Neuronal stem cell (in vitro differentiated cells): ENCODE measurements at regions not wholly inside any gene's neighbourhood (a gene's known extent, or its start where the extent isn't known, plus 50 kb on each side); places are given as distances from the start of the nearest gene placed in this dataset.

Experiments used
- DNase-seq: peaks from one replicate; pipeline ENCODE4 v3.0.0-alpha.2; 2013; ENCODE audit warnings: low spot score
- H2AFZ ChIP-seq: one replicate; pipeline ENCODE4 v1.6.1; 2013; ENCODE audit warnings: mild to moderate bottlenecking, low read length, inconsistent platforms
- H2AK5ac ChIP-seq: 2 replicates; pipeline ENCODE4 v1.6.1; 2013; ENCODE audit warnings: low read depth, mild to moderate bottlenecking, inconsistent platforms, low read length, moderate library complexity, mixed read lengths
- H2BK120ac ChIP-seq: 2 replicates; pipeline ENCODE4 v1.6.1; 2013; ENCODE audit warnings: low read depth, mild to moderate bottlenecking, inconsistent platforms, low read length, moderate library complexity, mixed read lengths
- H2BK12ac ChIP-seq: one replicate; pipeline ENCODE4 v1.6.1; 2013; ENCODE audit warnings: low read length, inconsistent platforms
- H2BK15ac ChIP-seq: 2 replicates; pipeline ENCODE4 v1.6.1; 2013; ENCODE audit warnings: mild to moderate bottlenecking, low read length, inconsistent platforms, mixed read lengths
- H2BK5ac ChIP-seq: one replicate; pipeline ENCODE4 v1.6.1; 2013; ENCODE audit warnings: inconsistent platforms, mild to moderate bottlenecking, low read length, moderate library complexity
- H3K14ac ChIP-seq: one replicate; pipeline ENCODE4 v1.6.1; 2013; ENCODE audit warnings: low read length, inconsistent platforms
- H3K18ac ChIP-seq: 2 replicates; pipeline ENCODE4 v1.6.1; 2013; ENCODE audit warnings: low read length, inconsistent platforms
- H3K23ac ChIP-seq: 2 replicates; pipeline ENCODE4 v1.6.1; 2013; ENCODE audit warnings: low read depth, mild to moderate bottlenecking, mixed read lengths, low read length, inconsistent platforms; ENCODE audit not compliant: poor library complexity
- H3K27ac ChIP-seq: replicated peaks from 3 replicates; pipeline ENCODE4 v1.5.1; 2013; ENCODE audit warnings: low read length, inconsistent platforms
- H3K27me3 ChIP-seq, 3 experiments: 2 replicates each; pipeline ENCODE4 v1.6.1; 2013; ENCODE audit warnings: low read length in 3 of 3, mild to moderate bottlenecking in 2 of 3, inconsistent platforms in 1 of 3, low read depth in 1 of 3, mixed read lengths in 1 of 3, moderate library complexity in 1 of 3; ENCODE audit not compliant: control insufficient read depth in 3 of 3, insufficient read depth in 3 of 3
- H3K36me3 ChIP-seq, 2 donors: replicated peaks in 1 of 2; 2 replicates each; pipeline ENCODE4 v1.6.1; 2013; ENCODE audit warnings: low read length in 2 of 2; ENCODE audit not compliant: control insufficient read depth in 2 of 2, insufficient read depth in 2 of 2
- H3K4ac ChIP-seq: 2 replicates; pipeline ENCODE4 v1.6.1; 2013; ENCODE audit warnings: inconsistent platforms, mild to moderate bottlenecking, low read length, moderate library complexity
- H3K4me1 ChIP-seq, 2 donors: 1 replicate in 1 of 2; 2 replicates in 1 of 2; pipeline ENCODE4 v1.6.1; 2013; ENCODE audit warnings: low read length in 2 of 2, low read depth in 1 of 2; ENCODE audit not compliant: control insufficient read depth in 2 of 2, insufficient read depth in 1 of 2
- H3K4me2 ChIP-seq: one replicate; pipeline ENCODE4 v1.6.1; 2013; ENCODE audit warnings: mild to moderate bottlenecking, low read length, inconsistent platforms; ENCODE audit not compliant: insufficient read depth, poor library complexity, severe bottlenecking
- H3K4me3 ChIP-seq, 2 donors: 2 replicates each; pipeline ENCODE4 v1.5.1; 2013; ENCODE audit warnings: low read length in 2 of 2, mild to moderate bottlenecking in 2 of 2, inconsistent platforms in 1 of 2, moderate library complexity in 1 of 2
- H3K79me1 ChIP-seq: one replicate; pipeline ENCODE4 v1.6.1; 2013; ENCODE audit warnings: low read depth, mild to moderate bottlenecking, inconsistent platforms, low read length, moderate library complexity
- H3K9ac ChIP-seq: one replicate; pipeline ENCODE4 v1.6.1; 2013; ENCODE audit warnings: mild to moderate bottlenecking, low read depth, low read length, inconsistent platforms; ENCODE audit not compliant: poor library complexity
- H3K9me3 ChIP-seq, 2 donors: replicated peaks in 1 of 2; 2 replicates each; pipeline versions ENCODE3 to v1.6.1; 2013; ENCODE audit warnings: low read length in 2 of 2, mild to moderate bottlenecking in 2 of 2, inconsistent platforms in 1 of 2, low read depth in 1 of 2, mixed read lengths in 1 of 2, moderate library complexity in 1 of 2; ENCODE audit not compliant: control insufficient read depth in 2 of 2, insufficient read depth in 1 of 2
- H4K8ac ChIP-seq: one replicate; pipeline ENCODE4 v1.6.1; 2013; ENCODE audit warnings: low read depth, mild to moderate bottlenecking, inconsistent platforms, low read length, moderate library complexity
- H4K91ac ChIP-seq: one replicate; pipeline ENCODE4 v1.6.1; 2013; ENCODE audit warnings: low read length, low read depth, mild to moderate bottlenecking, inconsistent platforms; ENCODE audit not compliant: poor library complexity
- WGBS, 2 donors: extraction: QIAGEN DNeasy Blood & Tissue Kit; methylation state at CpG; one replicate each; pipeline ENCODE4 v1.1.7; 2013; ENCODE audit warnings: missing lambda C conversion rate in 2 of 2, mixed read lengths in 1 of 2; ENCODE audit not compliant: insufficient read length in 2 of 2, insufficient replicate concordance in 1 of 2; ENCODE audit errors: extremely low coverage in 2 of 2; 5-methylcytosine and 5-hydroxymethylcytosine counted together

DNA sequence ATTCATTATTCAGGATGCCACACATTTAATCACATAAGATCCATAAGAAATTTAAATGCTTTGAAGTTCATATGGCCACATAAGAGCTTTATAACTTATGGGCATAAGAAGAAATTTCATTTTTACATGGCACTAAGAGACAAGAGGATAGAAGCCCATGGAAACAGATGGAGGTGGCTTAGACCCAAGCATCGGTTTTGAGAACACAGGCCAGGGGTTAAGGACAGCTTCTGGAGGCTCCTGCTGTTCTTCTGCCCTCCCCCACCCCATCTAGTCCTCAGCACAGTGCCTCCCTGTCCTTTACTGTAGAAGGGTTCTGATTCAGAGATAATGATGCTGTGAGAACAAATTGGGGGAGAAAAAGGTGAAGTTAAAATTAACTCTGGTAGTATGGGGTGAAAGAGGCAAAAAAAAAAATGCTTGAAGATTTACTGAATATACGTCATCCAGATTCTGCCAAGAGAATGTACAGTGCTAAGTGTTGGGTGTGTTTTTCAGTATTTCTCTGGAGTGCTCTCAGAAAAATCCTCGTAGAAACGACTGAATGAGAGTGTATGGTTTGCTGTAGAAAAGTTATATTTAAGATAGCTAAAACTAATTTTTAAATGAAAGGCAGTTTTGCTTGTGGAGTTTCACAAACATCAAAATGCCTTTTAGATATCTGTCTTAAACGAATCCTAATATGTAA is 539.7 kb downstream of the QKI start:
- no peak overlapping the region for H2AFZ ChIP-seq
- H3K4ac ChIP-seq: no peak overlapping the region
- no peak overlapping the region for H3K27ac ChIP-seq

DNA sequence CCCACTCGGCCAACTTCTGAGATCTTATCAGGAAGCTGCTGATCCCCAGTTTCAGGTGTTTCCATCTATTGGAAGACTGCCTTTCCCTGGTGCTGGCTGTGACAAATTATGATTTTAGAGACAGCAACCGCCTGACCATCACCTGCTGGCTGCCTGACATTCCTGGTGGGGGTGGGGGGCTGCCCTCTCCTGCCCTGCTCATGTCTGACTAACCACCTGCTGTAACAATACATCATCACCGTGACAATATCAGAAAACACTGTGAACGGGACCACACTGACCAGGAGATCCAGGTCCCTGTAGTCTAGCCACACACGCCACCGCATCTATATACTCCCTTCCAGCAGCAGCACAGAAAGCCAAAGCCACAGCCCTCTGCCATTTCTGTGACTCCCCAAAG is 537.5 kb downstream of the QKI start:
- Histone ChIP-seq H3K79me1 (no peaks in the 10 kb centered on the region), H3K4ac (no peak overlapping the region), H3K27me3 (no peaks in the 10 kb centered on the region), H2BK5ac (no peak overlapping the region), H4K8ac (no peak overlapping the region), H3K23ac (no peak overlapping the region), H3K4me3 (no peak overlapping the region), H3K4me1 (peaks cover 4 to 9% of the 10 kb centered on the region in 2 donors), H3K9me3 (peaks cover 2 to 6% of the 10 kb centered on the region in 2 donors), H2AFZ (peak overlapping the region; percentile 7), H3K4me2 (no peak overlapping the region), H3K36me3 (no peaks in the 10 kb centered on the region), H3K18ac (no peak overlapping the region), H2BK15ac (no peak overlapping the region), H2BK120ac (no peak overlapping the region), H2AK5ac (no peak overlapping the region), H2BK12ac (peak overlapping the region; percentile 7), H3K9ac (no peak overlapping the region), H3K27ac (no peak overlapping the region), H4K91ac (peak overlapping the region; percentile 2), H3K14ac (no peak overlapping the region)
- no peak for DNase-seq
- WGBS, 2 donors: no CpG with 5 or more reads among the region's 6 CpGs

More for the DNA sequence above, 539.7 kb downstream of the QKI start:
- no peak overlapping the region for H4K8ac ChIP-seq
- H3K9ac ChIP-seq: no peak overlapping the region
- no peaks in the 10 kb centered on the region for H3K79me1 ChIP-seq
- H3K23ac ChIP-seq: no peak overlapping the region
- no peak overlapping the region for H2BK12ac ChIP-seq
- no peak overlapping the region for H2BK15ac ChIP-seq
- no peak for DNase-seq
- H3K36me3 ChIP-seq: no peaks in the 10 kb centered on the region
- H2AK5ac ChIP-seq: no peak overlapping the region
- H3K9me3 ChIP-seq: peaks cover 2 to 6% of the 10 kb centered on the region in 2 donors
- no peak overlapping the region for H4K91ac ChIP-seq
- no peak overlapping the region for H3K14ac ChIP-seq
- H2BK120ac ChIP-seq: no peak overlapping the region
- no peak overlapping the region for H3K4me3 ChIP-seq
- H3K4me1 ChIP-seq: peaks cover 7 to 18% of the 10 kb centered on the region in 2 donors
- no peaks in the 10 kb centered on the region for H3K27me3 ChIP-seq
- no peak overlapping the region for H3K18ac ChIP-seq
- H2BK5ac ChIP-seq: no peak overlapping the region
- no peak overlapping the region for H3K4me2 ChIP-seq
- WGBS, 2 donors: no CpG with 5 or more reads among the region's 5 CpGs

DNA sequence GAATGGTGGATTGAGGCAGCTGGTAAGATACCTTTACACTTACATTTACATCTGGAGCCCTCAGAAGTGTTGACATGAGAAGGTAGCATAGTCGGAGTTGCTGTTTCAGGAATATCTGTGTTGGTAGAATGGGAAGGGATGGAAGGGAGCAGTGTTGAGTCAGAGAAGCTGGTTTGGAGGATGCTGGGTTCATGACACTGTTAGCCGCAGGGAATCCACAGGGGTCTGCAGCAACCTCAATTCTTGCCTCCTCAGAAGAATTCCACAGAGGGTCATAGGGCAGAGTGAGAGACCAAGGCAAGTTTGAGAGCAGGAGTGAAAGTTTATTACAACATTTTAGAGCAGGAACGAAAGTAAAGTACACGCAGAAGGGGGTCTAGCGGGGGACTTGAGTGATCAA is 536.8 kb downstream of the QKI start:
- Histone ChIP-seq H3K9me3 (peaks cover 2 to 6% of the 10 kb centered on the region in 2 donors), H2BK15ac (peak overlapping the region; percentile 25), H3K4me1 (peaks cover 6 to 14% of the 10 kb centered on the region in 2 donors), H2BK120ac (no peak overlapping the region), H4K91ac (no peak overlapping the region), H3K79me1 (no peaks in the 10 kb centered on the region), H2BK5ac (no peak overlapping the region), H2AK5ac (no peak overlapping the region), H3K4me2 (no peak overlapping the region), H3K23ac (no peak overlapping the region), H3K27ac (no peak overlapping the region), H3K36me3 (no peaks in the 10 kb centered on the region), H2AFZ (no peak overlapping the region), H3K4me3 (no peak overlapping the region), H3K4ac (no peak overlapping the region), H4K8ac (no peak overlapping the region), H3K14ac (no peak overlapping the region), H3K27me3 (no peaks in the 10 kb centered on the region), H3K9ac (no peak overlapping the region), H3K18ac (peak overlapping the region; percentile 45), H2BK12ac (no peak overlapping the region)
- DNase-seq: no peak
- whole genome bisulfite sequencing, 2 donors: no CpG with 5 or more reads among the region's 5 CpGs

DNA sequence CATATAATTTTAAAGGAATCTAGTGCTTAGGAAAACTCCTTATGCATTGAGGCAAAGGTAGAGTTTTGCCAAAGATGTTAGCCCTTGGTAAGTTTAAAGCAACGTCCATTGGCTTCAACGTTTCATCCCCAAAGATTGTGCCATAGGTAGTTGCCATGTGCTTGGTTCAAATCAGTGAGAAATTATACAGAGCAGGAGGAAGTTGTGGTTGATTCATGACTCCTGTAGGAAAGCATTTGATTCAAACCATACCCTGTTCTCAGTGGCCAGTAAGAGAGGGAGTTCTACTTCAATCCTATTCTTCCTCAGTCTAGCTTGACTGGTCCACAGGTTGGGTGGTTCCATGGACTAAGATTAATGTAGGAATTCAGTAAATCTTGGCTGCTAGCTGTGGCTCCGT is 535.6 kb downstream of the QKI start:
- no peak overlapping the region for H2BK120ac ChIP-seq
- peaks cover 11 to 26% of the 10 kb centered on the region in 2 donors for H3K4me1 ChIP-seq
- no peak overlapping the region for H3K9ac ChIP-seq
- no peak for DNase-seq
- H3K79me1 ChIP-seq: no peaks in the 10 kb centered on the region
- no peak overlapping the region for H3K23ac ChIP-seq
- H2BK15ac ChIP-seq: no peak overlapping the region
- H2AK5ac ChIP-seq: no peak overlapping the region
- no peak overlapping the region for H3K4me2 ChIP-seq
- H3K27me3 ChIP-seq: no peaks in the 10 kb centered on the region
- H3K9me3 ChIP-seq: peaks cover 2 to 6% of the 10 kb centered on the region in 2 donors
- H2BK5ac ChIP-seq: no peak overlapping the region
- no peak overlapping the region for H2AFZ ChIP-seq
- no peak overlapping the region for H3K18ac ChIP-seq
- WGBS, 2 donors: no CpG with 5 or more reads among the region's 3 CpGs
- no peaks in the 10 kb centered on the region for H3K36me3 ChIP-seq
- H3K27ac ChIP-seq: no peak overlapping the region
- H3K4ac ChIP-seq: no peak overlapping the region
- no peak overlapping the region for H4K8ac ChIP-seq
- no peak overlapping the region for H3K14ac ChIP-seq
- H2BK12ac ChIP-seq: no peak overlapping the region
- H3K4me3 ChIP-seq: no peak overlapping the region
- no peak overlapping the region for H4K91ac ChIP-seq
